Panc1 (cell line): ENCODE measurements at regions not wholly inside any gene's neighbourhood (a gene's known extent, or its start where the extent isn't known, plus 50 kb on each side); places are given as distances from the start of the nearest gene placed in this dataset.

ENCODE experiments used
- CTCF ChIP-seq: fragments of 450-650 bp; IDR thresholded peaks from 2 replicates; pipeline ENCODE4 v1.5.1; 2017; ENCODE audit warnings: mild to moderate bottlenecking
- REST ChIP-seq, 2 experiments: IDR thresholded peaks; 2 replicates each; pipeline ENCODE4 v1.6.1; 2011 to 2012; ENCODE audit warnings: low read depth in 2 of 2, control low read depth in 1 of 2, low read length in 1 of 2, mild to moderate bottlenecking in 1 of 2, moderate library complexity in 1 of 2; ENCODE audit not compliant: insufficient read depth in 1 of 2

DNA sequence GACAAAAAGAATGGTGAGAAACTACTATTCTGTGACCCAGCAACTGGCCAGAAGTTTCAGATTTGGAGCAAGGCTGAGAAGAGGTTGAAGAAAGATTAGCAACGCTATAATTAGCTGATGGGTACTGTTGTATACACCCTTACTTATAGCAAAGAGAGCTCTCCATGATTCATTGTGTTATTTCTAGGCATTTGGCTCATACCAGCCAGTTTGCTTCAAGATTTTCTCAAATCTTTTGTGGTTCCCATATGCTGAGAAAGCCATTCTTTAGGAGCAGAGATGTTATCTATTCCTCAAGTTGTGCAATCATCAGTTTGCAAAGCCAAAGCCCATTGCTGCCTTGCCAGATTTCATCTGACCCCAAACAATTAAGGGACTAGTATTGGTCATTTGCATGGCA, 179.4 kb downstream of the ETS1 start:
- TF ChIP-seq REST (IDR thresholded peaks at IDR 0.05; ENCODE audit: insufficient read depth in 1 of 2, low read depth in 2 of 2, low read length in 1 of 2): no peak
- TF ChIP-seq CTCF: no peak
